T-helper 17 cell (primary cell): ENCODE measurements at regions not wholly inside any gene's neighbourhood (a gene's known extent, or its start where the extent isn't known, plus 50 kb on each side); places are given as distances from the start of the nearest gene placed in this dataset.

Source experiments
- ATAC-seq: fragments of 150-1000 bp; cut with Tn5 transposase; 2 replicates; pipeline ENCODE4 v1.10.0; 2021; ENCODE audit warnings: mild to moderate bottlenecking, moderate library complexity
- DNase-seq, 3 donors: peaks; one replicate each; pipeline versions ENCODE4 v3.0.0 to v3.0.0-alpha.2; 2020 to 2021
- H3K9me3 ChIP-seq: one replicate; pipeline ENCODE4 v1.7.0; 2013; ENCODE audit warnings: low read length, mild to moderate bottlenecking; ENCODE audit not compliant: control insufficient read depth, poor library complexity, severe bottlenecking
- H3K27ac Mint-ChIP-seq: one replicate; pipeline ENCODE4 v1.8.0; 2022; ENCODE audit warnings: mild to moderate bottlenecking, moderate library complexity, mixed read lengths
- H3K27me3 Mint-ChIP-seq: one replicate; pipeline ENCODE4 v1.8.0; 2022; ENCODE audit warnings: mixed read lengths
- H3K36me3 Mint-ChIP-seq: one replicate; pipeline ENCODE4 v1.8.0; 2022; ENCODE audit warnings: low read depth, mixed read lengths
- H3K4me1 Mint-ChIP-seq: one replicate; pipeline ENCODE4 v1.8.0; 2022; ENCODE audit warnings: mild to moderate bottlenecking, mixed read lengths
- H3K4me3 Mint-ChIP-seq: one replicate; pipeline ENCODE4 v1.8.0; 2022; ENCODE audit warnings: mild to moderate bottlenecking, moderate library complexity, mixed read lengths

DNA sequence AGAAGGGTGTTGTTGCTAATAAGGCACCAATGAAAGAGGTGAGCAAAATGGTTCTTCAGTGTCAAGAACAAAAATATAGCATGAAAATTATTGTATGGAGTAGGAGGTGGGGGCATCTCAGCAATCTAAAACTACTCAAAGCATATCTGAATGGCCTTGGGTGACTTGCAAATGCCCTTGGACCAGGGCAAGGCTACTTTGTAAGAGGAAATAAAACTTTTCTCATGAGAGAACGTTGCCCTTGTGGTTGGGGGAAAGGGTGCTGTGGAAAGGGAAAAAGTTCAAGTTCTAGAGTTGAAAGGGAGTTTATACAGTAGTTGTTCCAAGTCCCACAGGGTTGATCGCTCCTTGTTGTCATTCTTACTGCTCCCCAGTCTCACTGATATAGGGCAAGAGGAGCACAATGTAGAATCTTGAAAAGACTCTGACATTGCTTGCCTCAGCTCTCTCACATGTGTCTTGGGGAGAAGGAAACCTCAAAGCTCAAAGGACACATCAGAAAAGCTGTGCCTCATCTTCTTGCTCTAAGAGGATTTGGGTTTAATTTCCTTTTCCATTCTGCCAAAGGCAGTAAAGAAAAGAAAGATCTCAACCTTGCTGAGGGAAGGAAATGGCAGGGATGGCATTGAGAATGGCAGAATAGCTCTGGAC, 270.5 kb downstream of the DUSP6 start:
- H3K9me3 ChIP-seq, result no peaks in the 10 kb centered on the region
- DNase-seq (no peak), ATAC-seq (no peak)
- Mint-ChIP-seq H3K4me3 (no peak overlapping the region), H3K36me3 (peaks cover 2% of the 10 kb centered on the region), H3K4me1 (peaks cover 2% of the 10 kb centered on the region), H3K27me3 (peaks cover 25% of the 10 kb centered on the region), H3K27ac (no peak overlapping the region)

- H3K4me1 Mint-ChIP-seq, result peaks cover 2% of the 10 kb centered on the region
- peaks cover 2% of the 10 kb centered on the region for H3K36me3 Mint-ChIP-seq
- DNase-seq (no peak), ATAC-seq (no peak)
- no peak overlapping the region for H3K4me3 Mint-ChIP-seq
- no peaks in the 10 kb centered on the region for H3K9me3 ChIP-seq
- H3K27me3 Mint-ChIP-seq, result peaks cover 25% of the 10 kb centered on the region
- no peak overlapping the region for H3K27ac Mint-ChIP-seq
Measured at GRCh38 chr12:89080793-89081465, 271.4 kb downstream of the DUSP6 start.

- H3K4me1 Mint-ChIP-seq, result no peaks in the 10 kb centered on the region
- ATAC-seq (no peak), DNase-seq (no peak)
- H3K36me3 Mint-ChIP-seq, result no peaks in the 10 kb centered on the region
- H3K4me3 Mint-ChIP-seq, result no peak overlapping the region
- no peak overlapping the region for H3K27ac Mint-ChIP-seq
- H3K27me3 Mint-ChIP-seq, result peaks cover 2% of the 10 kb centered on the region
- no peaks in the 10 kb centered on the region for H3K9me3 ChIP-seq
Measured at GRCh38 chr12:89075880-89076540, 276.3 kb downstream of the DUSP6 start.

DNA sequence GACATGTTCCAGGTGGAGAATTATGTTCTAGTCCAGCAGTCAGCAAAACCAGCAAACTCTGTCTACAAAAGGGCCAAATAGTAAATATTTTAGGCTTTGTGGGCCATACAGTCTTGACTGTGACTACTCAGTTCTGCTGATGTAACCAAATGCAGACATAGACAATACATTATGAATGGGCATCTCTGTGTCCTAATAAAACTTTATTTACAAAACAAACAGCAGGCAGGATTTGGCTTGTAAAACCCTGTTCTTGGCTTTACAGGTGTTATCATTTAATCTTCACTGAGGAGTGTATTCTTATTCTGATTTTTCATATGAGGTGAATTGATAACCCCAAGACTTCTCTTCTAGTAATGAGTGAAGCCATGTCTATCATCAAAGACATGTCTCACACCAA, 278.6 kb downstream of the DUSP6 start:
- Mint-ChIP-seq H3K36me3 (no peaks in the 10 kb centered on the region), H3K4me3 (no peak overlapping the region), H3K4me1 (no peaks in the 10 kb centered on the region), H3K27ac (no peak overlapping the region), H3K27me3 (no peaks in the 10 kb centered on the region)
- ATAC-seq (no peak), DNase-seq (no peak)
- no peaks in the 10 kb centered on the region for H3K9me3 ChIP-seq

DNA sequence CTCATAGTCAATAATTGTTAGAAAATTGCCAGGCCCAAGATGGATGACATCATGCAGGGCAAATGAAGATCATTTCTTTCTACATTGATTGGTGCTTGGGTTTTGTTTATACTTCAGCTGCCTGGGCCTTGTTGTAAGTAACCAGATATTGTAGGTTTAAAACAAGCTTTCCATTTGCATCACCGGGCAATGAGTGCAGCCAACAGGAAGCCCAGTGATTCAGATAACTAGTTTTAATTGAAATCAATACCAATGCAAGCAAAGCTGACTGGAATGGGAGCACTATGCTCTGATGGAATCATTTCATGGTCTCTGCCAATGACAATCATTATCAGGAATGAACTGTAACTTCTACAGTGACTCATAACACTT, 279.3 kb downstream of the DUSP6 start:
- ATAC-seq, result no peak

DNA sequence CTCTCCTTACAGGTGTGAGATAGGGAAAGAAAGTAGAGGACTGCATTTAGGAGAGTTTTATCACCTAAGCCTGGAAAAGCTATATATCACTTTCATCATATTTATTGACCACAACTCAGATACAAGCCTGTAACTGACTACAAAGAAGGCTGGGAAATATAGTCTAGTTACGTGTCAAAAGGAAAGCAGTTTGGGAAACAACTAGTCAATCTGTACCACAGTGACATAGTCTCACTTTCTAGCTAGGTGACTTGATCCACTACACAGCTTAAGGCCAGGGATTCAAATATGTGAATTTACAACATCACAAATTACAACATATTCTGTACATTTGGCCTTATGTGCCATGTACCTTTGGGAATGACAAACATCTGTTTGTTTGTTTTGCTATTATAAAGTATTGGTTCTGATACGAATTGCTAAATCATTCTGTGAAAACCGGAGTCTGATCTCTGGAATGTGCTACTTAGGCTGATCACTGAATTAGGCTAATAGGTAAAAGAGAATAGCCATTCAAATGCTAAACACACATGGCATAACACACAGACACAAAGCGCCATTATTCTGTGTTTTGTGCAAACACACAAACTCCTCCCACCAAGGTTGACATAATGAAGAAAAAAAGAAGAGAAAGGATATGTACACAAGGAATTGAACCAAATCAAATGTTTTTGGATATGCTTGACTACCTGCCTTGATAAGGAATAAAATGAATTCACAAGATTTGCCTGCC, 279.8 kb downstream of the DUSP6 start:
- Mint-ChIP-seq H3K36me3 (no peaks in the 10 kb centered on the region), H3K27ac (no peak overlapping the region), H3K4me1 (no peaks in the 10 kb centered on the region), H3K27me3 (no peaks in the 10 kb centered on the region), H3K4me3 (no peak overlapping the region)
- ATAC-seq (no peak), DNase-seq (no peak)
- no peaks in the 10 kb centered on the region for H3K9me3 ChIP-seq

More for the DNA sequence above, 279.3 kb downstream of the DUSP6 start:
- H3K36me3 Mint-ChIP-seq, result no peaks in the 10 kb centered on the region
- H3K27ac Mint-ChIP-seq, result no peak overlapping the region
- DNase-seq, result no peak
- no peaks in the 10 kb centered on the region for H3K4me1 Mint-ChIP-seq
- H3K27me3 Mint-ChIP-seq, result no peaks in the 10 kb centered on the region
- H3K9me3 ChIP-seq, result no peaks in the 10 kb centered on the region
- no peak overlapping the region for H3K4me3 Mint-ChIP-seq

DNA sequence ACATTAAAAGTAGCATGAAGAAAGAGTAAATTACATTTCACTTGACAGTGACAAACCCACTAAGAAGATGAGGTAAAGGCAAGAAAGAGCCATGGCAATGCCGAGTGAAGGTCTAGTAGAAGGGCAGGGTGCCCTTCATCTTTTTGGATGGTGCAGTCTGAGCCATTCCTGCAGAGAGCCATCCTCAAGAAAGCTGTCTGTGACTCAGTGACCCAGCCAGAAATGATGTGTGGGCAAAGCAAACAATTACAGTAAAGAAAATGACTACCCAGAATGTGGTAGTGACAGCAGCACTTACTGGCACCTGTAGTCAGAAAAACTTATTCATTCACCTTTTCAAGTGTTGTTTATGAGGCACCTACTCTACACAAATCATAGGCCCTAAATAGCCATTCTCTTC, 281.7 kb downstream of the DUSP6 start:
- Mint-ChIP-seq H3K36me3 (no peaks in the 10 kb centered on the region), H3K4me1 (no peaks in the 10 kb centered on the region), H3K27me3 (no peaks in the 10 kb centered on the region), H3K27ac (no peak overlapping the region), H3K4me3 (no peak overlapping the region)
- no peaks in the 10 kb centered on the region for H3K9me3 ChIP-seq
- DNase-seq, result no peak
- no peak for ATAC-seq

GRCh38 chr12:89069431-89069830, 282.9 kb downstream of the DUSP6 start:
- no peaks in the 10 kb centered on the region for H3K36me3 Mint-ChIP-seq
- no peak overlapping the region for H3K27ac Mint-ChIP-seq
- no peaks in the 10 kb centered on the region for H3K9me3 ChIP-seq
- ATAC-seq (no peak), DNase-seq (no peak)
- H3K4me3 Mint-ChIP-seq, result no peak overlapping the region
- no peaks in the 10 kb centered on the region for H3K4me1 Mint-ChIP-seq
- H3K27me3 Mint-ChIP-seq, result no peaks in the 10 kb centered on the region

DNA sequence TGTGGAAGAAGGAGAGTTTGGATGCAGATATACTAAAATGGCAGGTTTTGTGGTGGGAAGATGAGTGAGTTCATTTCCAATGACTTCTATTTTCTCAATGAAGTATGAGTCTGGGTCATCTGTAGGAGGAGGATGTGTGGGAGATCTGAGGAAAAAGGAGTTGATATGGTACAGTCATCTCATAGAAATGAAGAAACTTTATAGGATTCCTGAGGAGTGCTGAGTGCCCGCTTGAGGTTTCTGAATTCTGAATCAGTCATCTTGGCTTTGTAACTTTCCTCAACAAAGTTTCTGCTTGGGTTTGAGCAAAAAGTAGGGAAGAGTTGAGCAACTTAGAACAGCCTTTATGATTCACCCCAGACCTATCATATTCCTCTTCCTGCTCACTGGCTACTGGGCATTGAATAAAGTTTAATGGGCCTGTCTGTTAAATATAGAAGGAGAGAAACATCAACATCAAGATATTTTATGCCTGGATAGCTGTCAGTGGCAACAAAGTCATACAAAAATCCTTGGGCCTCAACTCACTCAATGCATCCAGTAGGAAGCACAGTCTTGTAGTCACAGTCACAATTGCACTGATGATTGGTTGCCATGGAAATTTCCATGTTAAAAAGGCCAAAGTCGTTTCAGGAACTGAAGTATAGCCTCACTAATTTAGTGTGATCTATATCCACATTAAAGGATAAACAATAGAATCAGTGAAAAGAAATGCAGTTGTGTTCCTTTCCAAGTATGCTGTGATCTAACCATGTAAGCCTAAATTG, 284.7 kb downstream of the DUSP6 start:
- no peak for DNase-seq
- Mint-ChIP-seq H3K4me1 (no peaks in the 10 kb centered on the region), H3K27me3 (peaks cover 6% of the 10 kb centered on the region), H3K27ac (no peak overlapping the region), H3K36me3 (no peaks in the 10 kb centered on the region), H3K4me3 (no peak overlapping the region)
- ATAC-seq, result no peak
- no peaks in the 10 kb centered on the region for H3K9me3 ChIP-seq

DNA sequence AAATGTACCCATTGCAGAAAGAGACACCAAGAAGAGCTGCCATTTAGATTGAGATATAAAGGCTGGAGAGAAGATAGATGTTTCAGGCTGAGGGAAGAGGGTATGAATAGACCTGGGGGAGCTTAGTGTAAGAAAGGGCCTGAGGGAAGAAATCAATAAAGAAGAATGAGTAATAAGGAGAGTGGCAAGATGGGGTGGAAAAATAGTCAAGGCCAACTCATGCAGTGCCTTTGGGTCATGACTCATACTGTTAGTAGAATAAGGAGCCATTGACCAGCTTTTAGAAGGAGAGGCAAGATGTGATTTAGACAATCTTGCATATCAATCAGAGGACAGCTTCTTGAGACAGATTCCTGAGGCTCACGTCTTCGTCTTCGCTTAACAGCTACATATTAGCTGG, 287.5 kb downstream of the DUSP6 start:
- Mint-ChIP-seq H3K36me3 (no peaks in the 10 kb centered on the region), H3K27ac (no peak overlapping the region), H3K4me1 (no peaks in the 10 kb centered on the region), H3K4me3 (no peak overlapping the region), H3K27me3 (peaks cover 6% of the 10 kb centered on the region)
- DNase-seq (no peak), ATAC-seq (no peak)
- H3K9me3 ChIP-seq, result no peaks in the 10 kb centered on the region

DNA sequence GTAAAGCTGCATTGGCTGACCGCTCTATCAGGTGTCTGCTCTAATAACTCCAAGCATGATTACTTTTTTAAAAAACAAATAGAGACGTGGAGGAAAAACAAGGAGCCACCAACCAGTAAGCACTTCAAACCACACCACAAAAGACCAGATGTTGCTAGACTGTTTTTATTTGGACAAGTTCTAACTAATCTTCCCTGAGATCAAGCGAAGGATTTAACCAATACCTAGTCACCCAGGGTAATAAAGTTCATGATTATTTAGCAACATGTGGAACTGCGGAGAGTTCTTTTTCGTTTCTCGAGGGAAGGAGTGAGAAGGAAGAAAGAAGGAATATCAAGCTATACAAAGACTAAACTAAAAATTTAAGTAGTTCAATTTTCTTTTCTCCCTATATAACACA, 288.1 kb downstream of the DUSP6 start:
- no peaks in the 10 kb centered on the region for H3K36me3 Mint-ChIP-seq
- no peaks in the 10 kb centered on the region for H3K4me1 Mint-ChIP-seq
- no peak for DNase-seq
- H3K9me3 ChIP-seq, result no peaks in the 10 kb centered on the region
- H3K27me3 Mint-ChIP-seq, result peaks cover 6% of the 10 kb centered on the region
- ATAC-seq, result no peak
- H3K4me3 Mint-ChIP-seq, result no peak overlapping the region
- H3K27ac Mint-ChIP-seq, result no peak overlapping the region

- Mint-ChIP-seq H3K4me1 (no peaks in the 10 kb centered on the region), H3K27me3 (peaks cover 6% of the 10 kb centered on the region), H3K27ac (no peak overlapping the region), H3K4me3 (no peak overlapping the region), H3K36me3 (no peaks in the 10 kb centered on the region)
- DNase-seq (no peak), ATAC-seq (no peak)
- no peaks in the 10 kb centered on the region for H3K9me3 ChIP-seq
Measured at GRCh38 chr12:89062996-89063395, 289.3 kb downstream of the DUSP6 start.
